ENCODE measurements at regions not wholly inside any gene's neighbourhood (a gene's known extent, or its start where the extent isn't known, plus 50 kb on each side); places are given as distances from the start of the nearest gene placed in this dataset.

- WGBS, 3 donors: 94 to 96% (median 95%) methylated on average over 4 of the region's 4 CpGs
- TF ChIP-seq CTCF (IDR thresholded peaks at IDR 0.05): no peak
- no peak for TF ChIP-seq EP300 (IDR thresholded peaks at IDR 0.05)
- no peak for TF ChIP-seq POLR2A (IDR thresholded peaks at IDR 0.05)
- H3K27me3 ChIP-seq: no peaks in the 10 kb centered on the region
- H3K4me3 ChIP-seq: no peak overlapping the region
- H3K36me3 ChIP-seq: no peaks in the 10 kb centered on the region
- peaks cover 4% of the 10 kb centered on the region for H3K4me1 ChIP-seq (ENCODE audit: insufficient read depth)
- no peaks in the 10 kb centered on the region for H3K9me3 ChIP-seq
- intact Hi-C loops (cut with DNase I): no loop called here
- no peak overlapping the region for H3K27ac ChIP-seq
- no peak for DNase-seq
Measured at GRCh38 chr20:60135276-60135675, 177.1 kb downstream of the CDH26 start.

GRCh38 chr20:60136645-60137401 lies 178.6 kb downstream of the CDH26 start:
- no peaks in the 10 kb centered on the region for H3K36me3 ChIP-seq
- H3K4me1 ChIP-seq (ENCODE audit: insufficient read depth): peaks cover 4% of the 10 kb centered on the region
- no peak overlapping the region for H3K27ac ChIP-seq
- no peak for TF ChIP-seq CTCF (IDR thresholded peaks at IDR 0.05)
- no peak for TF ChIP-seq EP300 (IDR thresholded peaks at IDR 0.05)
- no peak for TF ChIP-seq POLR2A (IDR thresholded peaks at IDR 0.05)
- no peaks in the 10 kb centered on the region for H3K9me3 ChIP-seq
- WGBS, 3 donors: 69 to 79% (median 73%) methylated on average over 7 of the region's 7 CpGs
- no peak for DNase-seq
- H3K27me3 ChIP-seq: no peaks in the 10 kb centered on the region
- intact Hi-C loops (cut with DNase I): no loop called here
- no peak overlapping the region for H3K4me3 ChIP-seq

- Histone ChIP-seq H3K27me3 (no peaks in the 10 kb centered on the region), H3K27ac (no peak overlapping the region), H3K4me1 (ENCODE audit: insufficient read depth) (peaks cover 4% of the 10 kb centered on the region), H3K9me3 (no peaks in the 10 kb centered on the region), H3K36me3 (no peaks in the 10 kb centered on the region), H3K4me3 (peak overlapping the region; percentile 18)
- WGBS, 3 donors: 54 to 62% (median 58%) methylated on average over 3 of the region's 3 CpGs
- TF ChIP-seq POLR2A (IDR thresholded peaks at IDR 0.05) (no peak), CTCF (IDR thresholded peaks at IDR 0.05) (no peak), EP300 (IDR thresholded peaks at IDR 0.05) (no peak)
- no peak for DNase-seq
- intact Hi-C loops (cut with DNase I): no loop called here
Measured at GRCh38 chr20:60137657-60138245, 179.5 kb downstream of the CDH26 start.

- 68 to 78% (median 69%) methylated on average over 39 of the region's 39 CpGs for WGBS, 3 donors
- Histone ChIP-seq H3K4me3 (peak overlapping the region; percentile 18), H3K4me1 (ENCODE audit: insufficient read depth) (peaks cover 4% of the 10 kb centered on the region), H3K9me3 (no peaks in the 10 kb centered on the region), H3K27me3 (no peaks in the 10 kb centered on the region), H3K36me3 (no peaks in the 10 kb centered on the region), H3K27ac (no peak overlapping the region)
- peak in 4 of 5 donors; percentile 19 to 50 (median 37) for DNase-seq
- intact Hi-C loops (cut with DNase I): no loop called here
- no peak for TF ChIP-seq EP300 (IDR thresholded peaks at IDR 0.05)
- no peak for TF ChIP-seq CTCF (IDR thresholded peaks at IDR 0.05)
- no peak for TF ChIP-seq POLR2A (IDR thresholded peaks at IDR 0.05)
Measured at GRCh38 chr20:60138256-60139220, 180.3 kb downstream of the CDH26 start.
